ENCODE measurements at regions not wholly inside any gene's neighbourhood (a gene's known extent, or its start where the extent isn't known, plus 50 kb on each side); places are given as distances from the start of the nearest gene placed in this dataset.

DNA sequence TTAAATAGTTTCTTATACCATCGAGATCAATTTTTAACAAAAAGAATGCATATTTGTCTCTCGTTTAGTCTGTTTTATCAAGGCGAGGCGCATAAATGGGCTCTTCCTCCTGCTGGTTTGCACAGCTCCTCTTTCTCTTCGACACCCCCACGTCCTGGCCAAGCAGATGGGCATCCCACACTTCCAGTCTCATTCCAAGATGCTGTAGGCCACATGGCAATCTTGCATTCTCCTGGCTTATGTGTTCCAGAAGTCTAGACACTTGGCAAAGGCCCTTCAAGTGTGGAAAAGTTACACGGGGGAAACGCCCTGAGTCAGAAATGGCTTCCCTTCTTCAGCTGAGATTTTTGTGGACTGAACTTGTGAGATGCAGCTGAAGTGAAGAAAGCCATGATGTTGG is 447.1 kb downstream of the QKI start:
- no peak for TF ChIP-seq FOXM1 (IDR thresholded peaks at IDR 0.05; ENCODE audit: borderline replicate concordance)
- TF ChIP-seq ELF4 (IDR thresholded peaks at IDR 0.05), result no peak
- no peak for TF ChIP-seq SUZ12 (IDR thresholded peaks at IDR 0.05)
- no peak for TF ChIP-seq BHLHE40 (IDR thresholded peaks at IDR 0.05; ENCODE audit: borderline replicate concordance)
- no peak for TF ChIP-seq FOXK2 (IDR thresholded peaks at IDR 0.05)
- no peak for TF ChIP-seq ARNT (IDR thresholded peaks at IDR 0.05)
- no peak for TF ChIP-seq LEF1 (IDR thresholded peaks at IDR 0.05; ENCODE audit: borderline replicate concordance)
- TF ChIP-seq SP1 (IDR thresholded peaks at IDR 0.05), result no peak
- TF ChIP-seq ZNF384 (IDR thresholded peaks at IDR 0.05), result no peak

Measured in HEK293T (cell line).